AG04449 (cell line): ENCODE measurements at regions not wholly inside any gene's neighbourhood (a gene's known extent, or its start where the extent isn't known, plus 50 kb on each side); places are given as distances from the start of the nearest gene placed in this dataset.
"Not testable (repeated sequence)": the region's sequence is repeated elsewhere in the genome, so short reads cannot be mapped to it uniquely, and the experiment has no call there.

Experiments
- CTCF ChIA-PET: fragments of 350-600 bp; formaldehyde crosslinking; extraction: SDS; loops from one replicate; lab custom pipeline; 2021; ENCODE audit warnings: antibody characterized with exemption; lab: Yijun Ruan, JAX
- POLR2A ChIA-PET: fragments of 400-600, 350-600 bp; formaldehyde crosslinking; extraction: SDS; loops from one replicate; lab custom pipeline; 2020; ENCODE audit warnings: antibody characterized with exemption, inconsistent platforms; lab: Yijun Ruan, JAX
- DNase-seq: peaks from one replicate; pipeline ENCODE4 v3.0.0-alpha.2; 2010; ENCODE audit warnings: low read depth, low spot score
- H3K4me3 ChIP-seq: 2 replicates; pipeline ENCODE4 v1.5.1; 2011; ENCODE audit warnings: low read depth, mild to moderate bottlenecking, control low read depth, low read length
- TF ChIP-seq, protein P1 (sequence below): IDR thresholded peaks from one replicate; pipeline ENCODE4 v1.5.1; 2011; ENCODE audit warnings: mild to moderate bottlenecking, moderate library complexity, low read length, control low read depth, inconsistent platforms; ENCODE audit not compliant: insufficient read depth; ENCODE audit errors: missing control alignments

DNA sequence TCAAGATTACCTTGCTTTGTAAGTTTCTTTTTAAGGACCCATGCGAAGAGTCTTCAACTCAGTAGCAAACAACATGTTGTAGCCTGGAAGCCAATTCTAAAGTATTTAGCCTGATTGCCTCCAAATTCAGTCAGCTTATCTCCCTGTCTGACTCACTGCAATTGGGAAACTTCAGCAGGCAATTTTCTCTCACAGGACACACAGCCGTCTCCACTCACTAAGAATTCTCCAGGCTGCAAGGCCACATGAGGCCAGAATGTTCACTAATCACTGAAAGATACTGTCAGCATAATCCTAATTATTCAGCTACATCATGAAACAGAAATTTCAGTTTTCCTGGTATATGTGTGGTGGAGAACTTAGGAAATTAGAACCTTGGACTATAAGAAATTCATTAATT lies 78.1 kb upstream of the PDE1A start:
- H3K4me3 ChIP-seq, result no peak overlapping the region
- DNase-seq, result peak; percentile 49
- CTCF ChIA-PET, result no interaction called here
- TF ChIP-seq, protein P1, sequence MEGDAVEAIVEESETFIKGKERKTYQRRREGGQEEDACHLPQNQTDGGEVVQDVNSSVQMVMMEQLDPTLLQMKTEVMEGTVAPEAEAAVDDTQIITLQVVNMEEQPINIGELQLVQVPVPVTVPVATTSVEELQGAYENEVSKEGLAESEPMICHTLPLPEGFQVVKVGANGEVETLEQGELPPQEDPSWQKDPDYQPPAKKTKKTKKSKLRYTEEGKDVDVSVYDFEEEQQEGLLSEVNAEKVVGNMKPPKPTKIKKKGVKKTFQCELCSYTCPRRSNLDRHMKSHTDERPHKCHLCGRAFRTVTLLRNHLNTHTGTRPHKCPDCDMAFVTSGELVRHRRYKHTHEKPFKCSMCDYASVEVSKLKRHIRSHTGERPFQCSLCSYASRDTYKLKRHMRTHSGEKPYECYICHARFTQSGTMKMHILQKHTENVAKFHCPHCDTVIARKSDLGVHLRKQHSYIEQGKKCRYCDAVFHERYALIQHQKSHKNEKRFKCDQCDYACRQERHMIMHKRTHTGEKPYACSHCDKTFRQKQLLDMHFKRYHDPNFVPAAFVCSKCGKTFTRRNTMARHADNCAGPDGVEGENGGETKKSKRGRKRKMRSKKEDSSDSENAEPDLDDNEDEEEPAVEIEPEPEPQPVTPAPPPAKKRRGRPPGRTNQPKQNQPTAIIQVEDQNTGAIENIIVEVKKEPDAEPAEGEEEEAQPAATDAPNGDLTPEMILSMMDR, result no peak
- POLR2A ChIA-PET, result no interaction called here

- TF ChIP-seq, protein P1, result no peak
- DNase-seq, result no peak
- ChIA-PET POLR2A (no interaction called here), CTCF (no interaction called here)
- no peak overlapping the region for H3K4me3 ChIP-seq
Measured at GRCh38 chr2:182506606-182507005, 79.8 kb upstream of the PDE1A start.

GRCh38 chr2:182508583-182508982 lies 81.7 kb upstream of the PDE1A start:
- H3K4me3 ChIP-seq, POLR2A ChIA-PET, DNase-seq: not testable (repeated sequence)
- CTCF ChIA-PET, result interaction anchor here (1.0 kb wide), 1 partner anchor 11 kb away, joined by 3 read pairs; no protein-coding TSS in a partner anchor

GRCh38 chr2:182509216-182509615 lies 82.4 kb upstream of the PDE1A start:
- DNase-seq, result no peak
- TF ChIP-seq, protein P1, result no peak
- ChIA-PET CTCF (interaction anchor here (1.0 kb wide), 1 partner anchor 10 kb away, joined by 3 read pairs; no protein-coding TSS in a partner anchor), POLR2A (no interaction called here)
- no peak overlapping the region for H3K4me3 ChIP-seq

GRCh38 chr2:182521453-182522404 lies 94.9 kb upstream of the PDE1A start:
- ChIA-PET CTCF (interaction anchor here (1.1 to 1.6 kb wide), 2 partner anchors 9 to 335 kb away, joined by 3 read pairs; no protein-coding TSS in a partner anchor), POLR2A (no interaction called here)
- TF ChIP-seq, protein P1, result no peak
- DNase-seq, result no peak
- no peak overlapping the region for H3K4me3 ChIP-seq

DNA sequence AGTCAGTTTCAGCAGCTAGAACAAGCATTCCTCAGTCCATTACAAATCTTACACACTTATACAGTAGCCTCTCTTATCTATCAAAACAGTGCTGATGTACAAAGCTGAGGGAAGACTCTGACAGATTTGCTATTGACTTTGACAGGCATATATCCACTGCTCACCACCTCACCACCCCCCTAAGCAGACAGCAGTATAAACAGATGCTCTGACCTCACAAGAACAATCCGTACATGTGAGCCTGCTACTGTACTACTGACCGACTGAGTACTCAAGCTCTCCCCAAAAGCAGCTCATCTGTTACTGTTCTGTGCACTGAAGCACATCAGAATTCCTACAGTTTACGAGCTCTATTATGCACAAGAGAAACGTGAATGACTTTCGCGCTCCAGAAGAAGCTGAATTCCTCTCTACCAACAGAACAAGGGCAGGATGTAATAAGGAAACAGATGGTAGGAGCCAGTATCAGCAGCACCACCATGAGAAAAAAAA lies 95.6 kb upstream of the PDE1A start:
- H3K4me3 ChIP-seq, result no peak overlapping the region
- ChIA-PET CTCF (interaction anchor here (1.1 to 1.6 kb wide), 2 partner anchors 10 to 335 kb away, joined by 3 read pairs; no protein-coding TSS in a partner anchor), POLR2A (no interaction called here)
- TF ChIP-seq, protein P1, result no peak
- no peak for DNase-seq
